Activated T-helper 2 cell treated with anti-CD3 and anti-CD28 coated beads, Interferon-gamma antibody, Interleukin-2, Interleukin-4, amounts not matched to agents 10 μg/mL and 5 μg/mL and 100 μg/mL, durations not matched to agents 14 hours and 24 hours and 36 hours (primary cell): ENCODE measurements at regions not wholly inside any gene's neighbourhood (a gene's known extent, or its start where the extent isn't known, plus 50 kb on each side); places are given as distances from the start of the nearest gene placed in this dataset.

ENCODE experiments used
- DNase-seq: peaks from one replicate; pipeline ENCODE4 v3.0.0; 2021; ENCODE audit warnings: low spot score
- H3K27ac Mint-ChIP-seq: one replicate; pipeline ENCODE4 v1.8.0; 2021; ENCODE audit warnings: mixed read lengths
- H3K27me3 Mint-ChIP-seq: one replicate; pipeline ENCODE4 v1.8.0; 2021; ENCODE audit warnings: low read depth, mixed read lengths
- H3K36me3 Mint-ChIP-seq: one replicate; pipeline ENCODE4 v1.8.0; 2021; ENCODE audit warnings: low read depth, mixed read lengths
- H3K4me1 Mint-ChIP-seq: one replicate; pipeline ENCODE4 v1.8.0; 2021; ENCODE audit warnings: low read depth, mixed read lengths
- H3K4me3 Mint-ChIP-seq: one replicate; pipeline ENCODE4 v1.8.0; 2021; ENCODE audit warnings: low read depth, mild to moderate bottlenecking, moderate library complexity, mixed read lengths
- H3K9me3 Mint-ChIP-seq: one replicate; pipeline ENCODE4 v1.8.0; 2021; ENCODE audit warnings: mixed read lengths
- intact Hi-C: fragments of 100-400 bp; cut with micrococcal nuclease; formaldehyde crosslinking; loops from one replicate; pipeline ENCODE4 v1.15.1; 2023

DNA sequence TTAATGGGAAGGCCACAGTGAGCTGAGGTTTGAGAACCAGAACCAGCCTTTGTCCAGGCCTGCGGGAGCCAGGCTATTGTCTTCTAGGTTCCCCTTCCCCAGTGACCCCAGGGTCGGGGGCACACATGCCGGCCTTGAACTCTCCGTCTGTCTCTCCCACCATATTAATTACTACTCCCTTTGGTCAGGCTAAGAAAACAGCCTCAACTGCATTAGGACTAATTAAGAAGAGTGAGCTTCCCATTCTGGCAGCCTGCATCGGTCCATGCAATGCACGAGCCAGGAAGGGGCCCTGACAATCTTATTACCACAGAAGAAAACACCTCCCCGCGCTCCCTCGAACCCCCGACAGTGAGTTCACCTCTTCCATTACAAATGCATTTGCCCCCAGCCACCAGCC is 380.2 kb upstream of the ZFHX3 start:
- no peaks in the 10 kb centered on the region for H3K4me1 Mint-ChIP-seq
- H3K9me3 Mint-ChIP-seq = peaks cover 10% of the 10 kb centered on the region
- no peak overlapping the region for H3K4me3 Mint-ChIP-seq
- no peaks in the 10 kb centered on the region for H3K36me3 Mint-ChIP-seq
- intact Hi-C loops = no loop called here
- no peak overlapping the region for H3K27ac Mint-ChIP-seq
- H3K27me3 Mint-ChIP-seq = no peaks in the 10 kb centered on the region
- no peak for DNase-seq

DNA sequence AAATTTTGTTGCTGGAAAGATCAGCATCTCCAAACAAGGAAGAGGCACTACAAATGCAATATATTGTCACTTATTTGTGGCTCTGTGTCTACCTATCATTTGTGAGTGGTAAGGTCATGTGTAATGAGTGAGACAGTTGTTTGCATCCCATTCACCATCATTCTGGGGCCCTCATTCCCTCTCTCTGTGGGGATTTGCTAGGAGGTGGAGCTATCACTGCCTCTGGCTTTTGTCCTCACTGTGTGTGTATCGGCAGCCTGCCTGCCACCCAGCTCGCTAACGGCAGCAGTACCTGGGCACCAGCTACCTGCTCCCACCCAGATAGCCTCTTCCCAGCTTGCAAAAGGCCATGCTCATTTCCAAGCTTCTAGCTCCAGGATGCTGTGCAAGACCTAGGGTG is 379.2 kb upstream of the ZFHX3 start:
- intact Hi-C loops = no loop called here

DNA sequence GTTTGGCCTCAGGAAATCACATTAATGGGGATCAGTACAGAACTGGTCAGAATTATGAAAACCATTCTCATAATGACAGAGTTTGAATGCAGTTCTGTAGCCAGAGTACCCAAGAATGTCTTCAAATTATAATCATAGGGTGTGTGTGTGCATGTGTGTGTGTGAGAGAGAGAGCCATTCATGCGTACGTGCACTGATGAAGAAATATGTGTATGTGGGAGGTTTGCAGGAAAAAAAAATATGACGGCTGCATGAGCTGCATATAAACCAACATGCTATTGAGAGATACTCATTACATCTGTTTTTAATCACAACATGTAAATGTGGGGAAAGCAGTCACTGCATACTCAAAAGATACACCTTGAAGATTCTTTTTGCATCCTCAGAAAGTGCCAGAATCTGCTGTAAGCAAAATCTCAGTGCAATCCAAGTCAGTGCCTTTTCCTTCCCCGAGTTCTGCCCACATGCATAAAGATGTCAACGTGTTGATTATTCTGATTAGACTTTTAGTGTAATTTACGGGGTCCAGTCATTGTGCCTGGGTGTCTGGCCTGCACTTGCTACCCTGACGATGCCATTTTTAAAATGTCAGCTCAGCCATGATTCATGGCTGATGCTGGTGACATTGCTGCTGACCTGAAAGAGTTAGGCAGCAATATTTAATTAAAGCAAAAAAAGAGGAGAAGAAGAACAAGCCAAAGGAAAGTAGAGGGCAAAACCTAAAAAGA is 378.7 kb upstream of the ZFHX3 start:
- Mint-ChIP-seq H3K27me3 (no peaks in the 10 kb centered on the region), H3K4me3 (no peak overlapping the region), H3K36me3 (no peaks in the 10 kb centered on the region), H3K4me1 (no peaks in the 10 kb centered on the region), H3K27ac (no peak overlapping the region), H3K9me3 (peaks cover 10% of the 10 kb centered on the region)
- intact Hi-C loops = no loop called here
- DNase-seq = no peak

More for the DNA sequence above, 379.2 kb upstream of the ZFHX3 start:
- Mint-ChIP-seq H3K4me1 (no peaks in the 10 kb centered on the region), H3K4me3 (no peak overlapping the region), H3K36me3 (no peaks in the 10 kb centered on the region), H3K27me3 (no peaks in the 10 kb centered on the region), H3K27ac (no peak overlapping the region), H3K9me3 (peaks cover 10% of the 10 kb centered on the region)
- no peak for DNase-seq

DNA sequence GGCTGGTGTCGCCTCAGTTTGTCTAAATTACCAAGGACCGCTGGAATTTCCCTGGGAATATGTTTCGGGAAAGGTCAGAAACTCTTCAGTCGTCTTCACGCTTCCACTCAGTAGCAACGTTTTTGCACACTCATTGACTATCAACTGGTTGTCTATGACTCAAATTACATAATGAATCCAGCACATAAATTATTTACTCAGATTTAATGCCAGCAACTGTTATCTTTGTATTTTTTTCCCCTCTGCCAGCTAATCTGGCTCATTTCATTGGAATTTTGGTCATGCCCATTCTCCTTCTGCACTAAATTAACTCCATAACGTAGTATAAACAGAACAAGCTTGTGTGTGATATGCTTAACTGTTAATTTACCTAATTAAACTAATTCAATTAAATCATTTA is 372.7 kb upstream of the ZFHX3 start:
- intact Hi-C loops = no loop called here
- Mint-ChIP-seq H3K9me3 (peaks cover 7% of the 10 kb centered on the region), H3K27me3 (no peaks in the 10 kb centered on the region), H3K36me3 (no peaks in the 10 kb centered on the region), H3K27ac (no peak overlapping the region), H3K4me3 (no peak overlapping the region), H3K4me1 (no peaks in the 10 kb centered on the region)
- DNase-seq = no peak

DNA sequence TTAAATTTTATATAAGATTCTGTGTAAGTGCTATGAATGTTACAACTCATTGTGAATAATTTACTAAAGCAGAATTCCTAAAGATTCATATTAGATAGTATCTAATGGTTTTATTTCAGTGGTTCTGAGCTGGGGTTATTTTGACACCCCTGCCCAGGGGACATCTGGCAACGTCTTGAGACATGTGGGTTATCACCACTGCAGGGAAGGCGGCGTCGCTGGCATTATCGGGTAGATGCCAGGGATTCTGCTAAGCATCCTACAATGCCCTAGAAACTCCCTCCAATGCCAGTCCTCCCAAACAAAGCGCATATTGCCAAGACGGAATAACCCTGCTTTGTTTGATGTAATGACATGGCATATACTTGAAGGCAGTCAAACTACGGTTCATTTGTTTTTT is 372.3 kb upstream of the ZFHX3 start:
- H3K4me1 Mint-ChIP-seq = no peaks in the 10 kb centered on the region
- DNase-seq = no peak
- H3K4me3 Mint-ChIP-seq = no peak overlapping the region
- no peak overlapping the region for H3K27ac Mint-ChIP-seq
- peaks cover 7% of the 10 kb centered on the region for H3K9me3 Mint-ChIP-seq
- H3K27me3 Mint-ChIP-seq = no peaks in the 10 kb centered on the region
- intact Hi-C loops = no loop called here
- H3K36me3 Mint-ChIP-seq = no peaks in the 10 kb centered on the region

DNA sequence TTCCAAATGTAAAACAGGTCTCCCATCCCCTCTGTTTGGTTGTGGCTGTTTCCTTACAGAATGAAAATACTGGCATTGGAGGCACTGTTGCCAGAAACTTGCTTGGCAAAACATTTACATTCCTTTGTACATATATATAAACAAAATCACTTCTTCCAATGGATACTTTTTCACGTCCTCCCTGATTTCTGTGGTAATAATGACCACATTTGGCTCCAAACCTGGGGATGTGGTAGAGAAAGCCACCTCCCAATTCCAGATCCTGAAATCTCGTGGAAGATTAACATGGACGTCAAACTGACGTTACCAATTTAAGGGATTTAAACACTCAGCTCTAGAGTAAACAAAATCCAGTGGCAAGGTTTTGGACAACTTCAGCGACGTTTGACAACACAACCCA is 370.8 kb upstream of the ZFHX3 start:
- Mint-ChIP-seq H3K4me3 (no peak overlapping the region), H3K4me1 (no peaks in the 10 kb centered on the region), H3K36me3 (no peaks in the 10 kb centered on the region), H3K27me3 (no peaks in the 10 kb centered on the region), H3K9me3 (peaks cover 7% of the 10 kb centered on the region), H3K27ac (no peak overlapping the region)
- no peak for DNase-seq
- intact Hi-C loops = no loop called here

DNA sequence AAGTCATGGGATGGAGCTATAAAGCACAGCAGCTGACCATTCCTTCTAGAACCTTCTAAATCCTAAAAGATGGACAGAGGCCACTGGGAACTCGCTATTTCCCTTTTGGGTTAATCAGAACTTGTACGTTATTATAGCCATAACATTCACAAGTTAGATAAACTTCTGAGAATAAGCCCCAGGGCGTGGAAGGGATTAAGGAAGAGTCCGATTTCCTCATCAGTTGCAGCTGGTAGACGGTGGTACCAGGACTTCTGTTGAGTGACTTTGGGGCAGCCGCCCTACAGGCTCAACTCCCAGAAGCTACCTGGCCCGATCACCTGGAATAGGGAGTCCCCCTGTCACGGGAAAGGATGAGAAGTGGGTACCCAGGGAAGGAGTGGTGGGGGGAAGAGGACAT is 370.1 kb upstream of the ZFHX3 start:
- H3K27ac Mint-ChIP-seq = no peak overlapping the region
- no peak for DNase-seq
- no peaks in the 10 kb centered on the region for H3K36me3 Mint-ChIP-seq
- H3K27me3 Mint-ChIP-seq = no peaks in the 10 kb centered on the region
- no peaks in the 10 kb centered on the region for H3K4me1 Mint-ChIP-seq
- intact Hi-C loops = no loop called here
- no peak overlapping the region for H3K4me3 Mint-ChIP-seq
- peaks cover 9% of the 10 kb centered on the region for H3K9me3 Mint-ChIP-seq

DNA sequence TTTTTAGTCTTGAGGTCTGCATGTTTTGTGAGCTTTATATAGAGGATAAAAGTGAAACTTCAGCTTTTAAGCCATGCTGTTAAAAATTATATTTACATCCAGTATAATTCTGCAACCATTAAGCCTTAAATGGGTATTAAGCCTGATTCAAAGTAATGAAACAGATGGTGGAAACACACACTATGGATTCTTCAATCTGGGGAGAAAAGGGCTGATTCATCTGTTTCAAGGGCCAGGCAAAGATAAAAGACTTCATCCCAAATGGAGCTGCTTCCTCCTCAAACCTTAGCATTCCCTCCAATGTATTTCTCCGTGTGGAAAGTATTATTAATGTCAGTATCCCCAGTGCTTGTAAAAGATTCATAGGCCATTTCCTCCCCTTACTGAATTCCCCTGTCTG is 367.4 kb upstream of the ZFHX3 start:
- DNase-seq = no peak
- Mint-ChIP-seq H3K27me3 (no peaks in the 10 kb centered on the region), H3K27ac (no peak overlapping the region), H3K9me3 (peaks cover 8% of the 10 kb centered on the region), H3K4me3 (no peak overlapping the region), H3K36me3 (no peaks in the 10 kb centered on the region), H3K4me1 (no peaks in the 10 kb centered on the region)
- intact Hi-C loops = no loop called here

DNA sequence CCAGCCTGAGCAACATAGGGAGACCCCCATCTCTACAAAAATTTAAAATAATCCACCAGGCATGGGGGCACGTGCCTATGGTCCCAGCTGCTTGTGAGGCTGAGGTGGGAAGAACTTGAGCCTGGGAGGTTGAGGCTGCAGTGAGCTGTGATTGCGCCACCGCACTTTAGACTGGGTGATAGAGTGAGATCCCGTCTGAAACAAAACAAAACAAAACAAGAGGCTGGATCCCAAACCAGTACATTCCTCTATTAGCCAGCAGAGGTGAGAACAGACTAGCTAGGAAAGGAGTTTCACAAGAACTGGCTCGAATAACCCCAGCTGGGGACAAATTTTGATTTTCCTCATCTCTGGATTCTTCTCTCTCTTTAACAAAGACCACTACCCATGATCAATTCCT is 366.7 kb upstream of the ZFHX3 start:
- Mint-ChIP-seq H3K27ac (no peak overlapping the region), H3K36me3 (no peaks in the 10 kb centered on the region), H3K9me3 (peaks cover 8% of the 10 kb centered on the region), H3K27me3 (no peaks in the 10 kb centered on the region), H3K4me3 (no peak overlapping the region), H3K4me1 (no peaks in the 10 kb centered on the region)
- no peak for DNase-seq
- intact Hi-C loops = no loop called here

DNA sequence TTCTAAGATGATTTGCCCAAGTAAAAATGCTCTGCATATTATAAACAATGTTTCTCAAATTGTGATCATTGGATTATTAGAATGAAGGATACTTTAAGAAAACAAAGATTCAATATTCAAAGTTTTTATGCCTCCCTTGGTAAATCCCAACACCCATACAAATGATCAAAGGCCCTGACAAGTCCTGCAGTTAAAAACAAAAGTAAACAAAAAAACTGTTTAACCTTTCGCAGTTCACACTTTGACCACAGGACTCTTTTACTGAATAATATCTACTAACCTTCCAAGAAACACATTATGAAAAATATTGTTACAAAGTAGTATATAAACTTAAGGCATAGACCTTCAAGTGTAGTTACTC is 365.9 kb upstream of the ZFHX3 start:
- H3K27ac Mint-ChIP-seq = no peak overlapping the region
- no peak overlapping the region for H3K4me3 Mint-ChIP-seq
- H3K27me3 Mint-ChIP-seq = no peaks in the 10 kb centered on the region
- intact Hi-C loops = no loop called here
- H3K36me3 Mint-ChIP-seq = no peaks in the 10 kb centered on the region
- H3K9me3 Mint-ChIP-seq = peaks cover 8% of the 10 kb centered on the region
- no peak for DNase-seq
- no peaks in the 10 kb centered on the region for H3K4me1 Mint-ChIP-seq

DNA sequence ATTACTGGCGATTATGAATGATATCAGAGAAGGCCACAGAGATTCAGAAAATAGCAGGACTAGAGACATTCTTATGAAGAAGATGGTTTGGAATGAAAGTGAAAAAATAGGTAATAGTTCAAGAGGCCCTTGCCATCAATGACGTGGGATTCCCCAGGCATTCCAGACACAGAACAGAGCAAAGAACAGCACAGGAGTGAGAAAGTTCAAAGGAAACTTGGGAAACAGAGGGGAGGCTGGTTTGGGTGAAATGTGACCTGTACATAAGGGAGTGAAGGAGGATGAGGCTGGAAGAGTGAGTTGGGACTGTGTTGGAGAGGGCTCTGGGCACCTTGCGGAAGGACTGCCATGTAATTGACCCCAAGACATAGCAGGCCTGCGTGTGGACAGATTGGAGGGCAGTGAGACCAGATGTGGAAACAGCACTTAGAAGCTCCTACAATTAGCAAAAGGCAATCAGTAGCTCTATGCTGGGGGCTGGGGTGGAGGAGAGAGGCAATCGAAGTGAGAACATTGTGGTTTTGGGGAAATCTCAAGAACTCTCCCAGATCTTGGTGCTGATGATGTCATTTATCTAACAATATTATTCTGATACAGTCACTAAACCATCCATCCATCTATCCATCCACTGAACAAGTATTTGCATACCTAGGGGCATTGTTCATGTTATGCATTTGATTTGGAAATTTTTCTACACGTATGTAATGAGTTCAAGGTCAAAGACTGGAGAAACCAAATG is 365.3 kb upstream of the ZFHX3 start:
- intact Hi-C loops = no loop called here
- Mint-ChIP-seq H3K4me3 (no peak overlapping the region), H3K36me3 (no peaks in the 10 kb centered on the region), H3K4me1 (no peaks in the 10 kb centered on the region), H3K9me3 (peaks cover 8% of the 10 kb centered on the region), H3K27ac (no peak overlapping the region), H3K27me3 (no peaks in the 10 kb centered on the region)
- DNase-seq = no peak

DNA sequence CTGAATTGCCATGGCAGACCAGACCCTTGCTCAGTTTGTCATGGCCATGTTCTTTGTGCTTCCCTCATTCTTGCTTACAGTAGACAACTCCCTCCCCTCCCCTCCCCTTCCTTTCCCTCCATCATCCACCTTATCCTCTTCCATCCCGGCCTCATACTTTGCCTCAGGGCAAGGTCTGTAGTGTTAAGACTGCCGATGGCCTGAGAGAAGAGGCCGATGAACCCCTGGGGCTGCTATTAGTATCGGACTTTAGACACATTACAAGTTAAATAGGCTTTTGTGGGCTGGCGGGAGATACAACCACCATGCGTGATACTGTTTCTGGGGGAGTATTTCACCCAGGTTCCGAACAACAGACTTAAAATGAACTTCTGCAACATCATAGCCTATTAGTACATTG is 364.5 kb upstream of the ZFHX3 start:
- peaks cover 8% of the 10 kb centered on the region for H3K9me3 Mint-ChIP-seq
- no peaks in the 10 kb centered on the region for H3K36me3 Mint-ChIP-seq
- DNase-seq = no peak
- H3K27me3 Mint-ChIP-seq = no peaks in the 10 kb centered on the region
- no peak overlapping the region for H3K27ac Mint-ChIP-seq
- H3K4me1 Mint-ChIP-seq = no peaks in the 10 kb centered on the region
- intact Hi-C loops = no loop called here
- H3K4me3 Mint-ChIP-seq = no peak overlapping the region

DNA sequence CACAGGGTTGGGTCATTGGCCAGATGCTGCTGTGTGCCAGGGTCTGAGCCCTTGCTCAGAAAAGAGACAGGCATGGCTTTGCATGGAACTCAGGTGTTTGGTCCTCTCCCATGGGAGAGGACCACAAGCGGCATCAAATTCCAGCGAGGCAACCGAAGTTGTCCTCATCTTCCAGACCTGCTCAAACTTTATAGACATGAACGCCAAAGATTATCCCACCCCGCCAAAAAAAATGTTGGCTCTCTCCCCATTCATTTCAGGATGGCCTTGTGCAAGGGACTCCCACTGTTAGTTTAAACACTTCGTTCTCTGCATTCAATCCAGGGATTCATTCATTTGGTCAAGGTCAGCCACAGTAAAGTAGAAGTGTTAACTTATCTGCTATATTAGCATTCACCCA is 360.8 kb upstream of the ZFHX3 start:
- Mint-ChIP-seq H3K4me3 (no peak overlapping the region), H3K27ac (no peak overlapping the region)
- intact Hi-C loops = no loop called here

More for the DNA sequence above, 360.8 kb upstream of the ZFHX3 start:
- peaks cover 4% of the 10 kb centered on the region for H3K9me3 Mint-ChIP-seq
- no peak for DNase-seq
- H3K4me1 Mint-ChIP-seq = no peaks in the 10 kb centered on the region
- H3K27me3 Mint-ChIP-seq = no peaks in the 10 kb centered on the region
- H3K36me3 Mint-ChIP-seq = no peaks in the 10 kb centered on the region
